H1 (cell line): ENCODE measurements at regions not wholly inside any gene's neighbourhood (a gene's known extent, or its start where the extent isn't known, plus 50 kb on each side); places are given as distances from the start of the nearest gene placed in this dataset.

Experiments used
- CTCF ChIA-PET: fragments of 300-600 bp; sonication (Branson Sonifier 250); formaldehyde crosslinking; loops from one replicate; lab custom pipeline; 2021; ENCODE audit not compliant: partially characterized antibody; lab: Charles Lee
- POLR2A ChIA-PET: fragments of 300-600 bp; sonication (Branson Sonifier 250); formaldehyde crosslinking; loops from one replicate; lab custom pipeline; 2021; ENCODE audit warnings: inconsistent platforms; ENCODE audit not compliant: partially characterized antibody; lab: Charles Lee
- DNase-seq, 2 experiments: peaks; one replicate each; pipeline versions ENCODE4 v3.0.0 to v3.0.0-alpha.2; 2010 to 2022; ENCODE audit warnings: low spot score in 2 of 2, low read depth in 1 of 2, mixed read lengths in 1 of 2
- FAIRE-seq: peaks from 2 replicates; lab custom pipeline; 2011; peaks lifted over from hg19 to GRCh38; lab: Jason Lieb, UNC
- H2AFZ ChIP-seq: 2 replicates; pipeline ENCODE4 v1.8.1; 2012; ENCODE audit warnings: low read length, inconsistent platforms
- H2AK5ac ChIP-seq: 2 replicates; pipeline ENCODE4 v1.6.1; 2013; ENCODE audit warnings: low read depth, low read length
- H2BK120ac ChIP-seq: replicated peaks from 2 replicates; pipeline ENCODE3; 2013; ENCODE audit warnings: low read depth, low read length, inconsistent platforms
- H2BK12ac ChIP-seq: 2 replicates; pipeline ENCODE4 v1.6.1; 2013; ENCODE audit warnings: low read depth, low read length
- H2BK15ac ChIP-seq: 2 replicates; pipeline ENCODE4 v1.6.1; 2013; ENCODE audit warnings: low read length
- H2BK20ac ChIP-seq: 2 replicates; pipeline ENCODE4 v1.6.1; 2013; ENCODE audit warnings: low read length
- H2BK5ac ChIP-seq: 2 replicates; pipeline ENCODE4 v1.6.1; 2013; ENCODE audit warnings: low read depth, low read length
- H3K14ac ChIP-seq: 2 replicates; pipeline ENCODE4 v1.6.1; 2013; ENCODE audit warnings: inconsistent platforms; ENCODE audit not compliant: insufficient read length
- H3K18ac ChIP-seq: 2 replicates; pipeline ENCODE4 v1.6.1; 2013; ENCODE audit warnings: low read length; ENCODE audit errors: extremely low read depth
- H3K23ac ChIP-seq: 2 replicates; pipeline ENCODE4 v1.6.1; 2013; ENCODE audit warnings: inconsistent platforms; ENCODE audit not compliant: insufficient read length
- H3K23me2 ChIP-seq: 2 replicates; pipeline ENCODE4 v1.6.1; 2013; ENCODE audit warnings: low read depth, low read length
- H3K27ac ChIP-seq: 2 replicates; pipeline ENCODE4 v1.6.1; 2011; ENCODE audit warnings: low read depth, low read length, inconsistent platforms
- H3K27me3 ChIP-seq, 4 experiments: replicated peaks in 1 of 4; 1 replicate in 1 of 4; 2 replicates in 3 of 4; pipeline versions ENCODE4 v1.6.1 to v1.8.1; 2011 to 2013; ENCODE audit warnings: low read length in 3 of 4, mild to moderate bottlenecking in 3 of 4, inconsistent platforms in 2 of 4, mixed read lengths in 2 of 4, moderate library complexity in 1 of 4; ENCODE audit not compliant: control insufficient read depth in 3 of 4, insufficient read depth in 3 of 4; ENCODE audit errors: extremely low read depth in 1 of 4
- H3K36me3 ChIP-seq, 4 experiments: 2 replicates each; pipeline versions ENCODE4 v1.6.1 to v1.8.1; 2011 to 2013; ENCODE audit warnings: mild to moderate bottlenecking in 4 of 4, low read length in 3 of 4, moderate library complexity in 2 of 4, control low read depth in 1 of 4, inconsistent platforms in 1 of 4; ENCODE audit not compliant: insufficient read depth in 4 of 4, control insufficient read depth in 2 of 4
- H3K4ac ChIP-seq: replicated peaks from 2 replicates; pipeline ENCODE3; 2013; ENCODE audit warnings: low read length, low read depth, mixed read lengths, inconsistent platforms; ENCODE audit not compliant: insufficient read length
- H3K4me1 ChIP-seq, 4 experiments: replicated peaks in 1 of 4; 1 replicate in 1 of 4; 2 replicates in 3 of 4; pipeline versions ENCODE4 v1.6.1 to v1.8.1; 2011 to 2013; ENCODE audit warnings: low read length in 3 of 4, inconsistent platforms in 2 of 4, mixed read lengths in 1 of 4; ENCODE audit not compliant: insufficient read depth in 4 of 4, control insufficient read depth in 3 of 4
- H3K4me2 ChIP-seq, 2 experiments: 2 replicates each; pipeline versions ENCODE4 v1.6.1 to v1.8.1; 2011 to 2013; ENCODE audit warnings: low read depth in 2 of 2, low read length in 2 of 2, control low read depth in 1 of 2, inconsistent platforms in 1 of 2, mild to moderate bottlenecking in 1 of 2; ENCODE audit not compliant: insufficient read depth in 1 of 2
- H3K4me3 ChIP-seq, 4 experiments: fragments of 200-600, 300-600 bp in 1 of 4; sonication (generic), shearing (Covaris generic), sonication (Bioruptor Twin) in 1 of 4; 2 replicates each; pipeline versions ENCODE4 v1.5.1 to v1.8.1; 2011 to 2016; ENCODE audit warnings: low read length in 4 of 4, low read depth in 3 of 4, control low read depth in 2 of 4, inconsistent platforms in 2 of 4, mild to moderate bottlenecking in 2 of 4, mixed read lengths in 1 of 4, moderate library complexity in 1 of 4; ENCODE audit not compliant: insufficient read depth in 2 of 4; ENCODE audit errors: extremely low read depth in 1 of 4
- H3K56ac ChIP-seq: replicated peaks from 2 replicates; pipeline ENCODE3; 2013; ENCODE audit warnings: low read depth, mild to moderate bottlenecking, mixed read lengths, low read length, inconsistent platforms; ENCODE audit not compliant: insufficient read length
- H3K79me1 ChIP-seq: 2 replicates; pipeline ENCODE4 v1.6.1; 2013; ENCODE audit warnings: low read depth, low read length, control low read depth
- H3K79me2 ChIP-seq, 2 experiments: 2 replicates each; pipeline versions ENCODE4 v1.6.1 to v1.8.1; 2012 to 2013; ENCODE audit warnings: low read length in 2 of 2, mild to moderate bottlenecking in 2 of 2, inconsistent platforms in 1 of 2; ENCODE audit not compliant: insufficient read depth in 2 of 2, control insufficient read depth in 1 of 2
- H3K9ac ChIP-seq, 4 experiments: replicated peaks in 1 of 4; 1 replicate in 1 of 4; 2 replicates in 3 of 4; pipeline versions ENCODE4 v1.6.1 to v1.8.1; 2011 to 2013; ENCODE audit warnings: low read depth in 3 of 4, low read length in 3 of 4, control low read depth in 2 of 4, mild to moderate bottlenecking in 2 of 4, moderate library complexity in 2 of 4, inconsistent platforms in 1 of 4; ENCODE audit errors: extremely low read depth in 1 of 4
- H3K9me3 ChIP-seq, 2 experiments: 2 replicates each; pipeline versions ENCODE4 v1.6.1 to v1.8.1; 2012 to 2013; ENCODE audit warnings: mild to moderate bottlenecking in 2 of 2, moderate library complexity in 2 of 2, control low read depth in 1 of 2, inconsistent platforms in 1 of 2, low read depth in 1 of 2, low read length in 1 of 2, mixed read lengths in 1 of 2; ENCODE audit not compliant: insufficient read depth in 2 of 2
- H4K20me1 ChIP-seq, 2 experiments: replicated peaks in 1 of 2; 2 replicates each; pipeline versions ENCODE3 to v1.8.1; 2011 to 2013; ENCODE audit warnings: inconsistent platforms in 2 of 2, low read length in 2 of 2, mild to moderate bottlenecking in 1 of 2; ENCODE audit not compliant: insufficient read depth in 2 of 2, control insufficient read depth in 1 of 2
- H4K5ac ChIP-seq: 2 replicates; pipeline ENCODE4 v1.6.1; 2013; ENCODE audit warnings: low read length, low read depth, mixed read lengths, inconsistent platforms; ENCODE audit not compliant: insufficient read length
- H4K8ac ChIP-seq: 2 replicates; pipeline ENCODE4 v1.8.0; 2013; ENCODE audit warnings: mild to moderate bottlenecking, moderate library complexity, low read length, inconsistent platforms; ENCODE audit not compliant: insufficient read depth; ENCODE audit errors: extremely low read depth
- H4K91ac ChIP-seq: replicated peaks from 2 replicates; pipeline ENCODE3; 2013; ENCODE audit warnings: low read length, mixed read lengths, inconsistent platforms; ENCODE audit not compliant: insufficient read length
- RAD21 ChIP-seq, 2 experiments: IDR thresholded peaks in 1 of 2; conservative IDR thresholded peaks in 1 of 2; 2 replicates each; pipeline ENCODE4 v1.6.1; 2011; ENCODE audit warnings: low read depth in 2 of 2, low read length in 2 of 2, improper control_type of control experiment in 1 of 2, inconsistent platforms in 1 of 2, mild to moderate bottlenecking in 1 of 2, moderate library complexity in 1 of 2
- RXRA ChIP-seq: IDR thresholded peaks from 2 replicates; pipeline ENCODE4 v1.6.1; 2011; ENCODE audit warnings: low read depth, mild to moderate bottlenecking, low read length, moderate library complexity; ENCODE audit not compliant: insufficient read depth
- SP2 ChIP-seq: IDR thresholded peaks from 2 replicates; pipeline ENCODE4 v1.6.1; 2012; ENCODE audit warnings: mild to moderate bottlenecking, low read length, inconsistent platforms
- WGBS, 2 experiments: shearing (Covaris generic) in 1 of 2; methylation state at CpG; one replicate each; pipeline versions ENCODE4 v1.1.6 to v1.1.7; 2013 to 2015; ENCODE audit warnings: low lambda C conversion rate in 2 of 2, mixed read lengths in 2 of 2, inconsistent platforms in 1 of 2, low coverage in 1 of 2, missing lambda C conversion rate in 1 of 2; ENCODE audit not compliant: insufficient replicate concordance in 2 of 2, insufficient coverage in 1 of 2, insufficient read length in 1 of 2; ENCODE audit errors: extremely low coverage in 1 of 2, missing lambda C conversion rate in 1 of 2; 5-methylcytosine and 5-hydroxymethylcytosine counted together
- TF ChIP-seq, protein P1 (sequence below): IDR thresholded peaks from 2 replicates; pipeline ENCODE4 v1.6.1; 2012; ENCODE audit warnings: inconsistent platforms
- TF ChIP-seq, protein P2 (sequence below), 3 experiments: IDR thresholded peaks; 1 replicate in 2 of 3; 2 replicates in 1 of 3; pipeline versions ENCODE4 v1.5.1 to v1.6.1; 2011; ENCODE audit warnings: low read length in 3 of 3, mild to moderate bottlenecking in 3 of 3, inconsistent platforms in 2 of 3, low read depth in 1 of 3, moderate library complexity in 1 of 3; ENCODE audit not compliant: insufficient read depth in 1 of 3; ENCODE audit errors: control extremely low read depth in 1 of 3

DNA sequence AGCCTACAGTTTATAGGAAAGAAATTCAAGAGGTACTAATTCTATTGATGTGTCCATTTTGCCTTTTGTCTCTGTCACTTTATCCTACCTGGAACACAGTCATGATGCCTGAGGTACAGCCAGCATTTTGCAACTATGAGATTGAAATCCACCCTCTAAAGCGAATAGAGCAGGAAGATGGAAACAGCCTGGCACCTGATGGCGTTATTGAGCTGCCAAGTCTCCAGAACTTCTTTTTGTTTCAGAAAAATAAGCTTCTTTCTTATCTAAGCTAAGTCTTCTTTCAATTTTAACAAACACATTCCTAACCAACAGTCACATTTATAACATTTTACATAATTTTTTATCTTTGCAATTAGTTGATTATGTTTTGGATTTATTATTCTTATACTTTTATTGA lies 182.1 kb downstream of the PAWR start:
- Histone ChIP-seq H3K27me3 (no peaks in the 10 kb centered on the region), H2BK15ac (no peak overlapping the region), H3K79me1 (no peaks in the 10 kb centered on the region), H3K4me2 (no peak overlapping the region), H4K91ac (no peak overlapping the region), H3K4ac (no peak overlapping the region), H4K8ac (no peak overlapping the region), H3K79me2 (no peaks in the 10 kb centered on the region), H3K4me3 (no peak overlapping the region), H2BK20ac (no peak overlapping the region), H3K14ac (no peak overlapping the region), H2BK5ac (no peak overlapping the region), H3K9me3 (no peaks in the 10 kb centered on the region), H3K4me1 (peaks cover 0 to 5% (median 2%) of the 10 kb centered on the region in 4 experiments; a peak in 3 of 7 replicates), H3K23ac (no peak overlapping the region), H3K56ac (no peak overlapping the region), H4K20me1 (no peaks in the 10 kb centered on the region), H3K9ac (no peak overlapping the region), H2BK12ac (no peak overlapping the region), H2BK120ac (no peak overlapping the region), H3K27ac (no peak overlapping the region), H3K18ac (no peak overlapping the region), H4K5ac (no peak overlapping the region), H3K36me3 (no peaks in the 10 kb centered on the region), H2AK5ac (no peak overlapping the region), H3K23me2 (no peaks in the 10 kb centered on the region), H2AFZ (no peak overlapping the region)
- WGBS, 2 experiments: 77% methylated on average over 2 of the region's 2 CpGs; no CpG with 5 or more reads in 1 of the 2 experiments
- CTCF ChIA-PET: interaction anchor here (0.6 to 3.6 kb wide), 6 partner anchors 19 to 522 kb away, joined by 3 to 14 read pairs (median 3); no protein-coding TSS in a partner anchor
- TF ChIP-seq, protein P1, sequence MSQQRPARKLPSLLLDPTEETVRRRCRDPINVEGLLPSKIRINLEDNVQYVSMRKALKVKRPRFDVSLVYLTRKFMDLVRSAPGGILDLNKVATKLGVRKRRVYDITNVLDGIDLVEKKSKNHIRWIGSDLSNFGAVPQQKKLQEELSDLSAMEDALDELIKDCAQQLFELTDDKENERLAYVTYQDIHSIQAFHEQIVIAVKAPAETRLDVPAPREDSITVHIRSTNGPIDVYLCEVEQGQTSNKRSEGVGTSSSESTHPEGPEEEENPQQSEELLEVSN: no peak
- TF ChIP-seq, protein P2, sequence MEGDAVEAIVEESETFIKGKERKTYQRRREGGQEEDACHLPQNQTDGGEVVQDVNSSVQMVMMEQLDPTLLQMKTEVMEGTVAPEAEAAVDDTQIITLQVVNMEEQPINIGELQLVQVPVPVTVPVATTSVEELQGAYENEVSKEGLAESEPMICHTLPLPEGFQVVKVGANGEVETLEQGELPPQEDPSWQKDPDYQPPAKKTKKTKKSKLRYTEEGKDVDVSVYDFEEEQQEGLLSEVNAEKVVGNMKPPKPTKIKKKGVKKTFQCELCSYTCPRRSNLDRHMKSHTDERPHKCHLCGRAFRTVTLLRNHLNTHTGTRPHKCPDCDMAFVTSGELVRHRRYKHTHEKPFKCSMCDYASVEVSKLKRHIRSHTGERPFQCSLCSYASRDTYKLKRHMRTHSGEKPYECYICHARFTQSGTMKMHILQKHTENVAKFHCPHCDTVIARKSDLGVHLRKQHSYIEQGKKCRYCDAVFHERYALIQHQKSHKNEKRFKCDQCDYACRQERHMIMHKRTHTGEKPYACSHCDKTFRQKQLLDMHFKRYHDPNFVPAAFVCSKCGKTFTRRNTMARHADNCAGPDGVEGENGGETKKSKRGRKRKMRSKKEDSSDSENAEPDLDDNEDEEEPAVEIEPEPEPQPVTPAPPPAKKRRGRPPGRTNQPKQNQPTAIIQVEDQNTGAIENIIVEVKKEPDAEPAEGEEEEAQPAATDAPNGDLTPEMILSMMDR (IDR thresholded peaks at IDR 0.05; ENCODE audit: control extremely low read depth in 1 of 3, insufficient read depth in 1 of 3, low read depth in 1 of 3, low read length in 3 of 3): peak in 2 of 3 experiments; percentile 33 to 40; a peak in 2 of 4 replicates
- TF ChIP-seq SP2: no peak
- TF ChIP-seq RAD21 (IDR thresholded peaks at IDR 0.05 in 1 of 2, conservative IDR thresholded peaks at IDR 0.05 in 1 of 2; ENCODE audit: low read depth in 2 of 2, low read length in 2 of 2): peak; percentile 68 to 70
- no peak for TF ChIP-seq RXRA
- POLR2A ChIA-PET: interaction anchor here (0.9 to 1.3 kb wide), 2 partner anchors 39 to 183 kb away, joined by 3 to 4 read pairs; partner anchors contain the start of gene PAWR
- FAIRE-seq (no peak), DNase-seq (no peak)
